Fibroblast of the aortic adventitia (primary cell): ENCODE measurements at regions not wholly inside any gene's neighbourhood (a gene's known extent, or its start where the extent isn't known, plus 50 kb on each side); places are given as distances from the start of the nearest gene placed in this dataset.

Experiments
- DNase-seq: peaks from one replicate; pipeline ENCODE4 v3.0.0-alpha.2; 2010; ENCODE audit warnings: low read depth
- H3K4me3 ChIP-seq: 2 replicates; pipeline ENCODE4 v1.5.1; 2011; ENCODE audit warnings: low read depth, mild to moderate bottlenecking, control low read depth, low read length, moderate library complexity
- TF ChIP-seq, protein P1 (sequence below): IDR thresholded peaks from 2 replicates; pipeline ENCODE4 v1.5.1; 2011; ENCODE audit warnings: mild to moderate bottlenecking, low read length, control low read depth, inconsistent platforms; ENCODE audit not compliant: insufficient read depth

GRCh38 chr6:165723326-165723725, 60.3 kb upstream of the PDE10A start:
- no peak for DNase-seq
- no peak overlapping the region for H3K4me3 ChIP-seq
- TF ChIP-seq, protein P1, sequence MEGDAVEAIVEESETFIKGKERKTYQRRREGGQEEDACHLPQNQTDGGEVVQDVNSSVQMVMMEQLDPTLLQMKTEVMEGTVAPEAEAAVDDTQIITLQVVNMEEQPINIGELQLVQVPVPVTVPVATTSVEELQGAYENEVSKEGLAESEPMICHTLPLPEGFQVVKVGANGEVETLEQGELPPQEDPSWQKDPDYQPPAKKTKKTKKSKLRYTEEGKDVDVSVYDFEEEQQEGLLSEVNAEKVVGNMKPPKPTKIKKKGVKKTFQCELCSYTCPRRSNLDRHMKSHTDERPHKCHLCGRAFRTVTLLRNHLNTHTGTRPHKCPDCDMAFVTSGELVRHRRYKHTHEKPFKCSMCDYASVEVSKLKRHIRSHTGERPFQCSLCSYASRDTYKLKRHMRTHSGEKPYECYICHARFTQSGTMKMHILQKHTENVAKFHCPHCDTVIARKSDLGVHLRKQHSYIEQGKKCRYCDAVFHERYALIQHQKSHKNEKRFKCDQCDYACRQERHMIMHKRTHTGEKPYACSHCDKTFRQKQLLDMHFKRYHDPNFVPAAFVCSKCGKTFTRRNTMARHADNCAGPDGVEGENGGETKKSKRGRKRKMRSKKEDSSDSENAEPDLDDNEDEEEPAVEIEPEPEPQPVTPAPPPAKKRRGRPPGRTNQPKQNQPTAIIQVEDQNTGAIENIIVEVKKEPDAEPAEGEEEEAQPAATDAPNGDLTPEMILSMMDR, result no peak

GRCh38 chr6:165722022-165722421, 59.0 kb upstream of the PDE10A start:
- no peak for DNase-seq
- H3K4me3 ChIP-seq, result no peak overlapping the region
- TF ChIP-seq, protein P1, result no peak

DNA sequence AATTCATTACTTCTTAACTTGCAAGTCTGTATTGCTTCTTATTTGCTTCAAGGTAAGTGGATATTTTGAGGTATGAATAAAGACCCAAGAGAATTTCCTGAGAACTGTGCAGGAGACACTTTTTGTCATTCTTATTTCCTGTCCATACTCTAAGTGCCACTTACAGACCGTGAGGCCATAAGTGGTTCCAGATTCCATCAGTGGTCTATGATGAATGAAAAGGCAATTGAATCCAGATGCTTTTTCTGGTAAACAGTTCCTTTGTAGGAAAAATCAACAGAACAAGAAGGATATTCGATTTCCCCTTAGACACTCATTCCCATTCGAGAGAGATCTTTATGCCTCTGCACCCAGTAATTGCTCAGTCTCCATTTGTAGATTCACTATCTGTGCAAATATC, 58.3 kb upstream of the PDE10A start:
- TF ChIP-seq, protein P1, result no peak
- DNase-seq, result peak; percentile 35
- H3K4me3 ChIP-seq, result no peak overlapping the region

DNA sequence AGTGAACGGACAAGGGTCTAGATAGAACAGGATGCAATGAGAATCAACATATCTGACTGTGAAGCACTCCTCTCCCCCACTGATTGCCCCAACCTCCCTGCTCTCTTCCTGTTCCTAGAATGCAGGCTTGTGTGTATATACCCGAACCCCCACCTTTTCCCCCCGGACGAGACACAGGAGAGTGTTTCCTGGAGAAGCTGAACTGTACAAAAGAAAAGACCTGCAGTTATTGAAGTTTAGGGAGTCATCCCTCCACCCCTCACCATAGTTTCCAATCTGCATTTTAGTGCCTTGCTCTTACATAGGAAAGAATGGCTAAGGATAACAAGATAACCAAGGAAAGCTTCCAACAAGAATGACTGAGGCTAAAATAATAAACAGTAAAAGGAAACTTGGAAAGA, 55.5 kb upstream of the PDE10A start:
- TF ChIP-seq, protein P1, result no peak
- peak overlapping the region; percentile 20 for H3K4me3 ChIP-seq
- peak; percentile 85 for DNase-seq

DNA sequence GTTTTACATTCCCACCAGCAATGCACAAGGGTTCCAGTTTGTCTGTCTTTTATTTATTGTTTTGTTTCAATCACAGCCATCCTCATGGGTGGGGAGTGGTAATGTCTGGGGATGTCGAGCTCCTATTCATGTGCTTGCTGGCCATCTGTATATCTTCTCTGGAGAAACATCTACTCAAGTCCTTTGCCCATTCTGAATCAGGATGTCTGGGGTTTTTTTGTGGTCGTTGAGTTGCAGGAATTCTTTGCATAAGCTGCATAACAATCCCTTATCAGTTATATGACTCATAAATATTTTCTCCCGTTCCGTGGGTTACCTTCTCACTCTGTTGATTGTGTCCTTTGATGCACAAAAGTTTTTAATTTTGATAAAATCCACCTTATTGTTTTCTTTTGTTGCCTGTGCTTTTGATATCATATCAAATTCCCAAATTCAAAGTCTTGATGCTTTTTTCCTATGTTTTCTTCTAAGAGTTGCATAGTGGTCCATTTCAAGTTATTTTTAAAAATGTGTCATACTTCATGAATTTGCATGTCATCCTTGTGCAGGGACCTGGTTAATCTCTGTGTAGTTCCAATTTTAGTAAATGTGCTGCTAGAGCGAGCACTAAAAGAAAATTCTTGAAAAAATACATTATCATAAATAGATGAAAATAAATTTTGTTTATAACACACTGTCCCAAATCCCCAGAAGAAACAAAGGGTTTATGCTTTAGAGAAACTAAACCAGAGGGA, 54.9 kb upstream of the PDE10A start:
- TF ChIP-seq, protein P1, result no peak
- H3K4me3 ChIP-seq, result peak overlapping the region; percentile 20
- peak; percentile 85 for DNase-seq

DNA sequence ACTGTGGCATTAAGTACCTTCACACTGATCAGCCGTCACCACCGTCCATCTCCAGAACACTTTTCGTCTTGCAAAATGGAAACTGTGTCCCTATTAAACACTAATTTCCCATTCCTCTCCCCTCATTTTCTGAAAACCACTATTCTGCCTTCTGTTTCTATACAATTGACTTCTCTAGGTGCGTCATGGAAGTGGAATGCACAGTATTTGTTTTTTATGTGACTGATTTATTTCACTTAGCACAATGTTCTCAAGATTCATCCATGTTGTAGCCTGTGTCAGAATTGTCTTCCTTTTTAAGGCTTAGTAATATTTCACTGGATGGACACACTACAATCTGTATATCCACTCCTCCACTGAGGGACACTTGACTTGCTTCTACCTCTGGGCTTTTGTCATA, 53.8 kb upstream of the PDE10A start:
- TF ChIP-seq, protein P1, result no peak
- DNase-seq, result no peak
- no peak overlapping the region for H3K4me3 ChIP-seq

DNA sequence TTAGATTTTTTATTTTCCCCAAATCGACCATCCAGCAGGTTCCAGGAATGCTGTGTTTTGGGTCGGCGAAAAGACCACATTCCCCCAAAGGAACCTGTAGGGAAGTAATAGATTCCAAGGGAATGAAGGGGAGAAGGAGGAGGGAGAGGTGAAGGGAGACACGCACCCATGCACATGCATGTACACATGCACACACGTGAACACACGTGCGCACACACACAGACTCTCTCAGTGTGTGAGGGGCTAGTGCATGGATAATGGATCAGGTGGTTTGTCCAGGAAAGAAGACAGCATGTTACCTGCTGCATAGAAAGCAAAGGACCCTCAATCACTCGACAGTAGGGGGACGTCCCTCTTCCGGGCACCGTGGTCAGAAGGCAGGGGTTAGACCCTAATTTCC, 52.4 kb upstream of the PDE10A start:
- H3K4me3 ChIP-seq, result no peak overlapping the region
- no peak for DNase-seq
- TF ChIP-seq, protein P1, result no peak
